ENCODE measurements at regions not wholly inside any gene's neighbourhood (a gene's known extent, or its start where the extent isn't known, plus 50 kb on each side); places are given as distances from the start of the nearest gene placed in this dataset.

- POLR2A ChIA-PET = no interaction called here
- no peak overlapping the region for H3K4me3 ChIP-seq (ENCODE audit: low read depth, low read length)
- DNase-seq (ENCODE audit: low read depth, low spot score) = no peak
- no peak for TF ChIP-seq CTCF (IDR thresholded peaks at IDR 0.05; ENCODE audit: insufficient read depth, low read length, missing control alignments)
- CTCF ChIA-PET = interaction anchor here (1.5 kb wide), 1 partner anchor 51 kb away, joined by 6 read pairs; the partner anchor contains the start of gene COG2
Observed at GRCh38 chr1:230591678-230592077, 50.6 kb upstream of the COG2 start.

GRCh38 chr1:230589951-230590350, 52.3 kb upstream of the COG2 start:
- no peak for DNase-seq (ENCODE audit: low read depth, low spot score)
- ChIA-PET CTCF (no interaction called here), POLR2A (no interaction called here)
- H3K4me3 ChIP-seq (ENCODE audit: low read depth, low read length) = no peak overlapping the region
- no peak for TF ChIP-seq CTCF (IDR thresholded peaks at IDR 0.05; ENCODE audit: insufficient read depth, low read length, missing control alignments)

GRCh38 chr1:230588323-230588746, 53.9 kb upstream of the COG2 start:
- H3K4me3 ChIP-seq (ENCODE audit: low read depth, low read length) = no peak overlapping the region
- ChIA-PET POLR2A (no interaction called here), CTCF (no interaction called here)
- DNase-seq (ENCODE audit: low read depth, low spot score) = no peak
- TF ChIP-seq CTCF (IDR thresholded peaks at IDR 0.05; ENCODE audit: insufficient read depth, low read length, missing control alignments) = no peak

- ChIA-PET CTCF (no interaction called here), POLR2A (no interaction called here)
- no peak overlapping the region for H3K4me3 ChIP-seq (ENCODE audit: low read depth, low read length)
- no peak for DNase-seq (ENCODE audit: low read depth, low spot score)
- no peak for TF ChIP-seq CTCF (IDR thresholded peaks at IDR 0.05; ENCODE audit: insufficient read depth, low read length, missing control alignments)
Observed at GRCh38 chr1:230587061-230587460, 55.2 kb upstream of the COG2 start.

GRCh38 chr1:230584660-230585059, 57.6 kb upstream of the COG2 start:
- H3K4me3 ChIP-seq (ENCODE audit: low read depth, low read length) = no peak overlapping the region
- POLR2A ChIA-PET = no interaction called here
- CTCF ChIA-PET = no interaction called here
- DNase-seq (ENCODE audit: low read depth, low spot score) = no peak
- TF ChIP-seq CTCF (IDR thresholded peaks at IDR 0.05; ENCODE audit: insufficient read depth, low read length, missing control alignments) = no peak

GRCh38 chr1:230581446-230582079, 60.7 kb upstream of the COG2 start:
- CTCF ChIA-PET = no interaction called here
- no peak overlapping the region for H3K4me3 ChIP-seq (ENCODE audit: low read depth, low read length)
- DNase-seq (ENCODE audit: low read depth, low spot score) = no peak
- TF ChIP-seq CTCF (IDR thresholded peaks at IDR 0.05; ENCODE audit: insufficient read depth, low read length, missing control alignments) = no peak
- POLR2A ChIA-PET = no interaction called here

Data from AG04449 (cell line).